ENCODE measurements at regions not wholly inside any gene's neighbourhood (a gene's known extent, or its start where the extent isn't known, plus 50 kb on each side); places are given as distances from the start of the nearest gene placed in this dataset.

DNA sequence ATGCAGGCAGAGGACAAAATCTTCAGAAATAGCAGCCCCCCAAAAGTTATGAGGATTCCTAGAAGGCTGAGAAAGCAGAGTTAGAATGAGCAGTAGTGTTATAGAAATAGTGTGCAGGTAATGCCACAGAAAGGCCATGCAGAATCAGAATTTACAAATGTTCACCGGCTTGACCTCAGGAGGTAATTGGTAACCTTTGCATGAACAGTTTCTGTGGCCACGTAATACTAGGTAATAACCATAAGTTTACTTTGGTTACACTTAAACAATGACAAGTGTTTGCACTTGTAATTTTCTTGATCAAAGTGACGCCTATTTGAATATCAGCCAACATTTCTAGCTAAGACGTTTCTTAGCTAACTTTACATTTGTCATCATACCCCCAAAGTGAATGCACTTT is 393.6 kb downstream of the GPAT3 start:
- RAD21 ChIA-PET (ENCODE audit: unreplicated experiment), result no interaction called here
- no peak for FAIRE-seq

More for the DNA sequence above, 393.6 kb downstream of the GPAT3 start:
- DNase-seq (ENCODE audit: low read depth, low spot score) (no peak), ATAC-seq (no peak)
- intact Hi-C loops (cut with micrococcal nuclease; ENCODE audit: unreplicated experiment) (no loop called here), in situ Hi-C loops (cut with MboI) (no loop called here)
- H3K4me3 ChIP-seq, result no peak overlapping the region
- ChIA-PET SMC1A (ENCODE audit: uncharacterized antibody, unreplicated experiment) (no interaction called here), POLR2A (no interaction called here), CTCF (interaction anchor here (0.6 kb wide), 1 partner anchor 68 kb away, joined by 3 read pairs; no protein-coding TSS in a partner anchor)
- no peaks in the 10 kb centered on the region for H3K36me3 ChIP-seq (ENCODE audit: control insufficient read depth in 2 of 2, insufficient read depth in 2 of 2, low read length in 1 of 2)
- no peaks in the 10 kb centered on the region for H3K27me3 ChIP-seq (replicated peaks in 1 of 2; ENCODE audit: control insufficient read depth in 2 of 2, insufficient read depth in 2 of 2, low read length in 1 of 2)
- no peaks in the 10 kb centered on the region for H3K79me2 ChIP-seq (ENCODE audit: control insufficient read depth, insufficient read depth, low read length)
- no peak overlapping the region for H2AFZ ChIP-seq (ENCODE audit: control insufficient read depth, low read depth, low read length)
- no TSS peak for BruUV-seq (replicated peaks)
- no peaks in the 10 kb centered on the region for H3K9me3 ChIP-seq (replicated peaks; ENCODE audit: control insufficient read depth, insufficient read depth, low read length)
- H4K20me1 ChIP-seq (ENCODE audit: control insufficient read depth, insufficient read depth), result no peaks in the 10 kb centered on the region
- H3K27ac ChIP-seq (ENCODE audit: control insufficient read depth, insufficient read depth), result no peak overlapping the region
- TF ChIP-seq STAT1 (conservative IDR thresholded peaks at IDR 0.05), result no peak
- no peak for TF ChIP-seq CHD2 (IDR thresholded peaks at IDR 0.05; ENCODE audit: borderline replicate concordance, low read depth, low read length)
- TF ChIP-seq RAD51 (IDR thresholded peaks at IDR 0.05), result no peak
- no peak for TF ChIP-seq HDAC2 (IDR thresholded peaks at IDR 0.05)
- TF ChIP-seq, protein P1, sequence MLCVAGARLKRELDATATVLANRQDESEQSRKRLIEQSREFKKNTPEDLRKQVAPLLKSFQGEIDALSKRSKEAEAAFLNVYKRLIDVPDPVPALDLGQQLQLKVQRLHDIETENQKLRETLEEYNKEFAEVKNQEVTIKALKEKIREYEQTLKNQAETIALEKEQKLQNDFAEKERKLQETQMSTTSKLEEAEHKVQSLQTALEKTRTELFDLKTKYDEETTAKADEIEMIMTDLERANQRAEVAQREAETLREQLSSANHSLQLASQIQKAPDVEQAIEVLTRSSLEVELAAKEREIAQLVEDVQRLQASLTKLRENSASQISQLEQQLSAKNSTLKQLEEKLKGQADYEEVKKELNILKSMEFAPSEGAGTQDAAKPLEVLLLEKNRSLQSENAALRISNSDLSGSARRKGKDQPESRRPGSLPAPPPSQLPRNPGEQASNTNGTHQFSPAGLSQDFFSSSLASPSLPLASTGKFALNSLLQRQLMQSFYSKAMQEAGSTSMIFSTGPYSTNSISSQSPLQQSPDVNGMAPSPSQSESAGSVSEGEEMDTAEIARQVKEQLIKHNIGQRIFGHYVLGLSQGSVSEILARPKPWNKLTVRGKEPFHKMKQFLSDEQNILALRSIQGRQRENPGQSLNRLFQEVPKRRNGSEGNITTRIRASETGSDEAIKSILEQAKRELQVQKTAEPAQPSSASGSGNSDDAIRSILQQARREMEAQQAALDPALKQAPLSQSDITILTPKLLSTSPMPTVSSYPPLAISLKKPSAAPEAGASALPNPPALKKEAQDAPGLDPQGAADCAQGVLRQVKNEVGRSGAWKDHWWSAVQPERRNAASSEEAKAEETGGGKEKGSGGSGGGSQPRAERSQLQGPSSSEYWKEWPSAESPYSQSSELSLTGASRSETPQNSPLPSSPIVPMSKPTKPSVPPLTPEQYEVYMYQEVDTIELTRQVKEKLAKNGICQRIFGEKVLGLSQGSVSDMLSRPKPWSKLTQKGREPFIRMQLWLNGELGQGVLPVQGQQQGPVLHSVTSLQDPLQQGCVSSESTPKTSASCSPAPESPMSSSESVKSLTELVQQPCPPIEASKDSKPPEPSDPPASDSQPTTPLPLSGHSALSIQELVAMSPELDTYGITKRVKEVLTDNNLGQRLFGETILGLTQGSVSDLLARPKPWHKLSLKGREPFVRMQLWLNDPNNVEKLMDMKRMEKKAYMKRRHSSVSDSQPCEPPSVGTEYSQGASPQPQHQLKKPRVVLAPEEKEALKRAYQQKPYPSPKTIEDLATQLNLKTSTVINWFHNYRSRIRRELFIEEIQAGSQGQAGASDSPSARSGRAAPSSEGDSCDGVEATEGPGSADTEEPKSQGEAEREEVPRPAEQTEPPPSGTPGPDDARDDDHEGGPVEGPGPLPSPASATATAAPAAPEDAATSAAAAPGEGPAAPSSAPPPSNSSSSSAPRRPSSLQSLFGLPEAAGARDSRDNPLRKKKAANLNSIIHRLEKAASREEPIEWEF (IDR thresholded peaks at IDR 0.05; ENCODE audit: insufficient replicate concordance, low read depth, low read length), result no peak
- TF ChIP-seq BACH1 (IDR thresholded peaks at IDR 0.05; ENCODE audit: borderline replicate concordance), result no peak
- H3K4me2 ChIP-seq (ENCODE audit: control insufficient read depth, insufficient read depth), result no peak overlapping the region
- 33% methylated on average over 4 of the region's 4 CpGs for WGBS (ENCODE audit: insufficient coverage, insufficient replicate concordance, low lambda C conversion rate, missing lambda C conversion rate)
- no peaks in the 10 kb centered on the region for H3K4me1 ChIP-seq (ENCODE audit: control insufficient read depth, insufficient read depth, low read length)
- H3K9ac ChIP-seq (ENCODE audit: control insufficient read depth, insufficient read depth, low read length), result no peak overlapping the region
